IPS-NIHi7 (cell line): ENCODE measurements at regions not wholly inside any gene's neighbourhood (a gene's known extent, or its start where the extent isn't known, plus 50 kb on each side); places are given as distances from the start of the nearest gene placed in this dataset.

Source experiments
- DNase-seq: peaks from one replicate; pipeline ENCODE4 v3.0.0; 2012; ENCODE audit warnings: mixed read lengths; ENCODE audit errors: extremely low spot score

DNA sequence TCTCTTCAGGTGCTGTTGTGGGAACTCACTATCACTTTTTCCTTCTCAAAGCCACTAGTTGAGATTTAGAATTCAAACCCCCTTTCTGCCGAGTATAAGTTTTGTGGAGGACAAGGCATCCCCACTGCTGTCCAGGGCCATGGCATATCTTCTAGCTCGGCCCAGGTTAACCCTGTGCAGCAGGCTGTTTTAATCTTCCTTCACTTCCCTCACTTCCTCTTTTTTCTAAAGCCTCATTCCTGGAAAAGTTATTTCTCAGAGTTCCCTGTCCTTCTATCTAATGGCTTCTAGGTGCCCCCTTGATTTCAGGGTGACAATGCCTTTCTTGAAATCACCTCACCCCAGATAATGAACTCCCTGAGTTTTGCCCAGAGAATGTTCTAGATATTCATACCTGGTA lies 222.3 kb downstream of the SNX10 start:
- DNase-seq = no peak

DNA sequence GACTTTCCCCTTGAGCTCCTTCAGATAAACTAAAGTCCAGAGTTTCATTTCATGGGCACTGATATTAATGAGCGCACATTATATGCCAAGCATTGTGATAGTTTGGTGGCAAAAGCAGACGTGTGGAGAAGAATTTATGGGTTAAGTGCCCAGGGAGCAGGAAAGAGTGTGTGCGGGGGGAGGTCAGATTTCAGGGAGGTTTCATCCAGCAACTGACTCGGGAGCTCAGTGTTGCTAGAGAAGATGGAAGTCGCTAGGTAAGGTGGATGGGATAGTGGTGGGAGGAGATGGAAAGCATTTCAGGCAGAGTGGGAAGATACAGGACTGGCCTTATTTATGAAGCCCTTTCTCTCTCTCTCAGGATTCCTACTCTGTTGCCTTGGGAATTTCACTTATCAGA lies 223.0 kb downstream of the SNX10 start:
- no peak for DNase-seq

DNA sequence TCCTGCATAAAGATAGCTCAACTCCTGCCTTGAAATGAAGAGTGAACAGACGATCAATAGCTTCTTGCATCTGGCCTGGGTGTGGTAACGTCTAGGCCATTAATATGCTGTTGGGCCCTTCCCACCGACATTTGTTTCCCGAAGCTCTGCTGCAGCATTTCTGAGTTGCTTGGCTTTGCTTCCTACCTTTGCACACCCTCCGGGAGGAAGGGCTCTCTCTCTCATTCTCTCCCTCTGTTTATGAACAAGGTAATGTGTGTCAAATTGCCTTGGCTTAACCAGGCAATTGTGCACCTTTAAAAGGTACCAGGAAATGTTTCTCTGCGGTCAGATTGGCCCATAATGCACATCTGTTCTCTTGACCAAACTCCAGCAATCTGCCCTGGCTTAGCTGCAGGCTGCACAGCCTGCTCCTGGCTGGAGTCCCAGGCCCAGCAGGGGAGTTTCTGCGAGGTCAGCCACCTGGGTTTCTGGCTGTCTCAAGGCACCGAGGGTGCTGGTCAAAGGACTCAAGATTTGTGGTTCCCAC lies 223.7 kb downstream of the SNX10 start:
- DNase-seq = no peak

DNA sequence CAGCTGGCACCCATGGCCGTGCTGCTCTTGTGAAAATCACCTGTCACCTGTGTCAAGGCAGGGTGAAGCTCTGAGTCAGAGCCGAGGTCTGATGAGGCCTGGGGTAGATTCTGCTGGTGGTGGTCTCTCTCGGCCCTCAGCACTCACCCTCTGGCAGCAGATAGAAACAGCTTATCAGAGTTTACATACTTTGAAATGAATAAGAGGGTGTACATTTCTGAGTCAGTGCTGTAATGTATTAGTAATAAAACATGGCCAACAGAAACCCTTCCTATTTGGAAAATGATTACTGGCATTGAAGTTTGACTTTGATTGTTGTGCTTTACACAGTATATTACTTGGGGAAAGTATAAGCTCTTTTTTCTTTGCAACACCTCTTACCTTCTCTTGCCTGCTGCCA lies 228.8 kb downstream of the SNX10 start:
- DNase-seq = no peak

DNA sequence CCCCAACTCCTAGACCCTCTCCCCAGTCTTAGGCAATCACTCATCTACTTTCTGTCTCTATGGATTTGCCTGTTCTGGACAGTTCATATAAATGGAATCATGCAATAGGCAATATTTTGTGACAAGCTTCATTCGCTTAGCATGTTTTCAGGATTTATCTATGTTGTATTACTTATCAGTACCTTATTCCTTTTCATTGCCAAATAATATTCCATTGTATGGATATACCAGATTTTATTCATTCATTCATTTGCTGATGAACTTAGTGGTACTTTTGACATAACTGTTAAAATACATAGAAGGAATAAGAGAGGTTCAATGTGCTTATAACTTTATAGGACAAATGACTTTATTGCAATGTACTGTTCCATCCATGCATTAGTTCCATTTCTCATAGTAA lies 231.0 kb downstream of the SNX10 start:
- DNase-seq = no peak

DNA sequence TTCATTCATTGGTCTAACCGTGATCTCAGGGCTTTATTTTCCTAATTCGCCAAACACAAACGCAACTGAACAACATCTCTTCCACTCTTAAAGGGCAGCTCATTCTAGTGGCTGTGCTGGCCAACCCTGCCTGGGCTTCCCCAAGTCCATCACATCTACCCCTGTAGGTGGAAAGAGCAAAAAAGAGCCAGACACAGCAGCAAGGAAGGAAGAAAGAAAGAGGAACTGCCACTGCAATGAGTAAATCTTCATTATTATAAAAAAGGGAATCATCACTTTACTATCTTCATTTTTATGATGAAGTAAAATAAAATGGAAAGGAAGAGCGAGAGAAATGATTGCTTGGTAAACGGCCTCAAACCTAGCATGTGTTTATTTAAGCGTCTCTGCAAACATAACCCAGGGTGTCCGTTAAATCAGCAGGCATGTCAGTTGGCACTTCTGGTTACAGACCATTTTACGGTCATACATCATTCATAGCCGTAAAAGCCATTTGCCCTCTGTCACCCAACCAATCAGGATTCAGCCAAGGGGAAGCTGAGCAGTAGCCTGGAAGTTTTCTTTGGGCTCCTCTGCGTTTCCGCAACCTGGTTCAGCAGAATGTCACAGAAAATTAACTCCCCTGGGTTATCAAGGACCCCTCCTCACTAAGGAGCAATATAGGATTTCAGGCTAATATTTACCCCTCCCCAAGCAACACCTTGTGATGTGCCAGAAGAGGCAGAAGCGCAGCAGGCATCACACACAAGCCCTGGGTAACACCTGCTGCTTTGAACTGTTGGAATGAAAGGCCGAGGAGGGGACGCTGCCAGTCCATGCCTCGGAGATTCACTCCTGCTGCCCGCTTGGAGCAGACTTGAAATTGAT lies 234.0 kb downstream of the SNX10 start:
- no peak for DNase-seq

DNA sequence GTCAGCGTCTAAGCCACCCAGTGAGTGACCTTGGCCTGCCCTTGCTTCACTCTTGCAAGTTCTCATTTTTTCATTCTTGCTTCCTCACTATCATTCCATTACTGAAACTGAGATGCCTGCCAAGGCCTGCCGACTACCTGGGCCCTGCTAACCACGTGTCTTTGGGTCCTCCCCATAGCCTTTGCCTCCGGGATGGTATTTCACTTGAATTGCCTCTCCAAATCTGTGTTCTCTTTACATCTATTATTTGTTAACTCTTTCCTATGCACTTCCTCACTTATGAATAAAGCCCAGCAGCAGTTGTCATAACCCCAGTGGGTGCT lies 234.6 kb downstream of the SNX10 start:
- DNase-seq = no peak

DNA sequence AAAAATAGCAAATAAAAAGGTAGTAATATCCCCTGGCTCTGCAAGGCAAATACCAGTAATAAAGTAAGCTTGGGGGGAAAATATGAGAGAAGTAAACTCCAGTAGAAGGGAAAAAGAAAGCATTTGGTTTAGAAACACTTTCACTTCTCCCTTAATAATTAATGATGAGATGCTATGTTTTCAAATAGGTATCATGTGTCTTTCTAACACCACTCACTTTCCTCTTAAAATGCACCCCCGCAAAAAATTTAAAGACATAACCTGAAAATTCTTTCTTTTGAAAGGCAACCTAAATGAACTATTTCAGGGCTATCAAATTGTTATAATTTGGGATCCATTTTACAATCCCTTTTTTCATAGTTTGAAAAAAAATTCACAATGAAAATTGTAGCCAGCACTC lies 240.3 kb downstream of the SNX10 start:
- DNase-seq = no peak

DNA sequence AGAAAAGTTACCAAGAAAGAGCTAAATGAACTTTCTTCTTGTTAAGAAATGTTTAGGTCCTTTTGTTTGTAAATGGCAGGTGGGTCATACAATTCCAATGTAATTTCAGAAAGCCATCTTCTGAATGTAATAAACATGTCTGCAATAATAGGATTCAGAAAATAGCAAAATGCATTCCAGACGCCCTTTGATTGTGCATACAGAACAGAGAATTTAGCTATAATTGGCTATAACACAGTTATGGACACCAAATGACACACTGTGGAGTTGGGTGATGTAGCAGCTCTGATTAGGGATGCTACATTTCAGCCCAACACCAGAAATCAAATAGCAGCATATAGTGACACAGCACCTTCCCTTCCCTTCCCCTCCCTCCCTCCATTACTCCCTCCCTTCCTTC lies 240.8 kb downstream of the SNX10 start:
- no peak for DNase-seq

DNA sequence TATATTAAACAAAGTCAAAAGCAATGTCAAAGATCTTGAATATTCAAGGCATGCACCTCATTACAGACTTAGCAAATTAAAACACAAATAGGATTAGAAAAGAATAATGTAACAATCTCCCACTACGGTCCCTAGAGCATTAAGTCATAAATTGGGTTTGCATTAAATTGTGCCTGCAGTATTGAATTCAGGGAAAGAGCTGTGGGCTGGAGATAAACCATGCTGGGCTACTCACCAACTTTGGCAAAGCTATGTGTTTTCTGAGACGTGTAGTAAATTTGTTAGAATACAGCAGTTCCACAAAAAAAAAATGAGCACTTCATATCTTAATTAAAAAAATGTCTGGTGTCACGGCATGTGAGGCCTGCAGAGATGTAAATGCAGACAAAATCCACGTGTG lies 241.6 kb downstream of the SNX10 start:
- DNase-seq = no peak

DNA sequence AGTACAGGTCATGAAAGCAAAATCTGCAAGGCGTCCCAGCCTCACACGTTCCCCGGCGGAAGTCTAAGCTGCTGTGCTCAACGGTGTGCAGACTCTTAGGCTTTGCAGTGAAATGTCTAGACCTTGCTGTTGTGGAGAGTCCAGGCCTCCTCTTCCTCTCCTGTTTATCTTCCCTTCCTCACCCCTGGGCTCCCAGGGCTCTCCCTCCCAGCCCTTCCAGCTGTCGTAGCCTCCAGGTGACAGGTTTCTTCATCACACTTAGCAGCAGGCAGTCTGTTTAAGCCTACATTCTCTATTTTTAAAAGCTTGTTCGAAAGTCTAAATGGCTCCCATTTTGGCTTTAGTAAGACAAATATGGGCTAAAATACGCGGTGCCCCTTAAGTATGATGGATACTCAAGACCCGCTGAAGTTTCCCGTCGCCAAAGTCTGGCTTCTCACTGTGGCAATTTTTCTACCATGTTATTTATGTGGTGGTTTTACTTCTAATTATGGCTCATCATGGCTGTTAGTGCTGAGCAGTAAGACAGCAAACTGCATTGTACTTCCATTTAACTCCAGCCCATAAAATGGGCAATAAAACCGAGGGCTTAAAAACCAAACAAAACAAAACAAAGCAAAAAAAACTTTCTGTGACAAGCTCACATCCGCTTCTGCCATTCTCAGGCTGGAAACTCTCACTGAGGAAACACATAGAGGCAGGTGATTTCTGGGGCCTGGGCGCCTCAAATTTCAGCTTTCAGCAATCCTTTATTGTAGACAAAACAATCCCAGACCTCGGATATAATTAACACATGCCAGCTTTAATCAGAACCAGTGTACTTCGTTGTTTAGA lies 243.2 kb downstream of the SNX10 start:
- DNase-seq = no peak

DNA sequence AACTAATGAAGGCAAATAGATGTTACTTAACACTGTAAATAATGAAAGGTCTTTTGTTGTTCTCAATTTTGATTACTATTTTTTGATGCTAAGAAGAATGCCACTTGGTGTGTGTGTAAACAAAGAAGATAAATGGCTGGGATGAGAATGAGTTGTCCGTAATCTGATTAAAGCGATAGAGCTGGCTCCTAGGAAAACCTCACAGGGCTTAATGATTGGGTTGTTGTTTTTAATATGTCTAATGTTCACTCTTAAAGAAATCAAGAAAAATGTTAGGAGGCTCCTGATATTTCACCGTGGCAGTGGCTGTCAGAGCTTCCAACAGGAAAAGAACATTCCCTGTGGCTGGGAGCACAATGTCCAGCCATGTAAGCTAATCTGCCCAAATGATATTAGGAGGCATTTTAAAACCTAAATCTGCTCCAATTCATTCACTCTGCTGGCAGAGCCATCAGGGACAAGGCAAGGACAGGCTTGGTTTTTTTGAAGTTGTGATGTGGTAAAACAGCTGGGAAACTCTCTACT lies 243.9 kb downstream of the SNX10 start:
- no peak for DNase-seq

DNA sequence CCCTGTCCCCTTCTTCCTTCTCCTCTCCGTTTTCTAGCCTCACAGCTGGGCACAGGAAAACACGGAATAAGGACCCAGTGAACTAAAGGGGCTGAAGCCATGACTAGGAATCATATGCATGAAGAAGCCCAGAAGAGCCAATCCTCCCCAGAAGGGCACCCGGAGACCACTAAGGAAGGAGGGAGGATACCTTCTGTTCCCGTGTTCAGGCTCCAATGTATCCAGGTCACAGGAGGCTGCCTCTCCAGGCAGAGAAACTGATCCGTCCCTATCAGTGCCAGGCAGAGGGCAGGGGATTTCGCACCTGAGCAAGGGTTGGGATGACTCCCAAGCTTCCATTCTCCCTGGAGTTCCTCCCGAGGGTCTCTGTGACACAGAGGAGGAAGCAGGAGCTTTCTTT lies 246.6 kb downstream of the SNX10 start:
- DNase-seq = no peak

DNA sequence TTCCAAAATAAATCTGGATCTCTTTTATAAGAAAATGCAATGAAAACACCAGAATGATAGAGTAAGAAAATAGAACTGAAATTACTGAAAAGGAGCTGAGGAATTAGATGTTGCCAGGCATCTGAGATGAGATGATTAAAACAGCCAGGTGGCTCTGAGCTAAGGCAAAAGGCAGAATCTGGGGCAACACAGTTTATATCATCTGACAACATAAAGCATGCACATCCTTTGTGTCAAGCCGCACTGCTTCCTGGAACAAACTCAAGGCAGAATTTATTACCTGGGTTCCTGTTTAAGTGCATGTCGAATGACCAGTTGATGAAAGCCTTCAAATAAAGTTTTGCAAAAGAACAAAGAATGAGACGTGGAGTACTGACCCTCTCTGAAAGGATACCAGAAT lies 247.0 kb downstream of the SNX10 start:
- no peak for DNase-seq

DNA sequence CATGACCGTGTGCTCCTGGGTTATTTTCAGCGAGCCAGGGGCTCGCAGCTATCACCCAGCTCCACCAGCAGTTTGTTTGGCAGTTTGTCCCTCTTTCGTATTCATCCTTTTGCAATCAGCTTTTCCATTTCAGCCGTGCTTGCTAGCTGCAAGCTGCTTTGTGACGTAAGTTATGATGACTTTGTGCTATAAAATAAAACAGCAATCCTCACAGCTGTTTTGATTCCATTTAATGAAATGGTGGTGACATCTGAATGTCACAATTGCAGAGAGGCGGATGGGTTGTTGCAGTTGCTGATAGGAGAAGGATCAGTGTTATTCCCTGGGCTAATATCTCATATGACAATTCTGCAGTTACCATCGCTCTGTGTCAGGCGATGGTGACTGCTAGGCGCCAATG lies 251.7 kb downstream of the SNX10 start:
- no peak for DNase-seq

DNA sequence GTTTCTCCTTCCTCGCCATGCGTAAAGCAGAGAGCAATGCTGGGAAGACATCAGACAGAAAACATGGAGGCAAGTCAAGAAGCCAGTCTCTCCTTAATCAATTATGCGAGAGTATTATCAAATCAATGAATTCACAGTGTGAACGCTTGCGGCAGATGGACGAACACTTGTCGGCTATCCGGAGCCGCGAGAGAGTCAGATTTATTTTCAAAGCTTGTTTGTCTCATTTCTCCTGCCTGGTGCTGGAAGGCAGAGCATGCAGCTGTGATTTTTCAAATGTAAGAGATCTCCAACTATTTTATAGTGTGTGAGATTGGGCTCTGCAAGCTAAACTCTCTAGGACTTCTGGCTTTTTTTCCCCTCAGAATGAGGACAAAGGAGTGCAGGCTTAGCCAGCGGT lies 252.3 kb downstream of the SNX10 start:
- DNase-seq = no peak

DNA sequence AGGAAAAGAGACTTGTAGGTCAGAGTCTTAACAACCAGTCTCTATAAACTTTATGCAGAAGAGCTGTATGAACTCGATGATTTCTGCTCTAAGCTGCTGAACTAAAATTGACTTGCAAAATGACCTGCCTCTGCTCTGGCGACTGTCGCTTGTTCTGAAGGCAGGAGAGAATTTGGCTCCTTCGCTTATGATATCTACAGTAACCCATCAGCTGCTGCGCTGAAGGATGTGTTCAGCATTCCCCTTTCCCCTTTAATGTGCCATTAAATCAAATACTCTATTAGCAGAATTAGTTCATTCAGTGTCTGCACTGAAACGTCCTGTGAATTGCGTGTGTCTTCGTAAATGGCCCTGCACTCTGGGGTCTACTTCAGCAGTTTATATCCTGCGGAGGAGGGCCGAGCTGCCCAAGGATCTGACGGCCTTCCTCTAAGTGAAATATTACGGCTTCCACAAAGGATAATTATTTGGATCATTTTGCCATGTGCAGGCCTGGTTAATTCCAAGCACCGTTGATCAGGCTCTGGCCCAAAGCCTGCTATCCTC lies 254.9 kb downstream of the SNX10 start:
- DNase-seq = no peak

DNA sequence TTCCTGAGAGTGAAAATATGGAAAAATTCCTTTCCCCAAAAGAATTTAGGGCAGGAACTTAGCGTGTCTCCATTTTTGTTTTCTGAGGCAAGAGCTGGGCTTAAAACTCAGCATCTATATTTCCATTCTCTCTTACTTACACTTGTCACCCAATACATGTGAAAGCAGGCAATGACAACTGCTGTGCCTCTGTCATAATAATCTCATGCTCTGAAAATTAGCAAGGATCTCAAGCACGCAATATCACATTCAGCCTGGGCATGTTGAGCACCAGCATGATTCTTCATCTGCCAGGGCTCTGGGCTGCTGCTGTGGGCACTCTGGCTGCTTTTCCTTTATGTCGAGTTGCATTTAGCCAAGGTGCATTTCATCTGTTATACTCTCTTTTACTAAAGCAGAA lies 255.5 kb downstream of the SNX10 start:
- no peak for DNase-seq

DNA sequence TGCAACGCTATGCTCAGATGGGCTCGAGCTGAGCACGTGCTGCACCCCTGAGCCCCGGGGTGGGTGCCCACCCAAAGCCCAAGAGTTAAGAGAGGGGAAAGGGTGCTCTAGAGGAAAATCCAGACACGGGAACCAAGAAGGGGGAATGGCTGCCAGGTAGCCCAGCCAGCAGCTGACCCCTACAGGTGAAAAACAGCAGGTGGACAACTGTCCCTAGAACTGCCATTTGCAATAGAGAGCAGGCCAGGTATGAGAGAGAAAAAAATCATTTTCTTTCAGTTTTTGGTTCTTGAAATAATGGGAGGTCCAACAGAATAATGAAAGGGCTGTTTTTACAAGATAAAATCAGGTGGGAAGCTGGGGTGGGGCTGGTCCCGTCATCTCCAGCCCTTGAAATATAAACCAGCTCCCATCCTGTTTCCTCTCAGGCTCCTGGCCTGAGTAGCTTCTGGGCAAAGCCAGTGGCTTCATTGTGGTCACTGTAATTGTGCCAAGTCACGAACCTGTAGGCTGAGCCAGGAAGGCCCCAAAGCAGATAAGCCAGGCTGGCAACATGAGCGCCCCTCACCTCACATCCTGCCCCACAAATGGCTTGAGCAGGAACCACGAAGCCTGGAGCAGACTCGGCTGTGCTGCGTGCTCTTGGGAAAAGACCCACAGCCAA lies 257.8 kb downstream of the SNX10 start:
- no peak for DNase-seq

DNA sequence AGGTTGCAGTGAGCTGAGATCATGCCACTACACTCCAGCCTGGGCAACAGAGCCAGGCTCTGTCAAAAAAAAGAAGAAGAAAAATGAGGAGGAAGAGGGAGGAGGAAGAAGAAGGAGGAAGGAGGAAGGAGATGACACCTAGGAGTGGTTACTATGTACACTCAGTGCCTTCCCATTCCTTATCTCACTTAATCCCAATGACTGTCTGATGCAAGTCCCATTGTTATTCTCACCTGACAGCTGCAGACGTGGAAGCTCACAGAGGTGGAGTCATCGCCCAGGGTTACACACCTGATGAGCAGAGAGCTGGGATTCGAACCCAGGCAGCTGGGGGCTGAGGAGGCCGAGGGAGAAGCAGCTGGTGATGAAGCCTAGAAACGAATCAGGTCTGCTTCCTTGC lies 258.8 kb downstream of the SNX10 start:
- no peak for DNase-seq

DNA sequence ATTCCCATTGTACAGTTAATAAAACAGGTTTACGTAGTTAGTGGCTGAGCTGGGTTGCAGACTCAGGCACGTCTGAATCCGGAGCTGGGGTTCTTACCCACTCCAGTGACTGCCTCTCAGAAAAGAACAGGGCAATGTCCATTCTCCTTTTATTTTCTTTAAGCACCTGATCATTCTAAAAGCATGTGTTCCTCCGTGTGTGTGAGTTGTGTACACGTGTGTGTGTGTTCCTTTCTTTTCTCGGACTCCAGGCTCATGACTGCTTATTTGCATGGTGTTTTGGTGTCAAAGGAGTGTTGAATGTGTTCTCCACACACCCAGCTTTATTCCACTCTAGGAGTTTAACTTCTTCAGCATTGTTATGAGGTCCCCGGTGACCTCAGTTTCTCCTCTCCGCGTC lies 260.1 kb downstream of the SNX10 start:
- DNase-seq = no peak

DNA sequence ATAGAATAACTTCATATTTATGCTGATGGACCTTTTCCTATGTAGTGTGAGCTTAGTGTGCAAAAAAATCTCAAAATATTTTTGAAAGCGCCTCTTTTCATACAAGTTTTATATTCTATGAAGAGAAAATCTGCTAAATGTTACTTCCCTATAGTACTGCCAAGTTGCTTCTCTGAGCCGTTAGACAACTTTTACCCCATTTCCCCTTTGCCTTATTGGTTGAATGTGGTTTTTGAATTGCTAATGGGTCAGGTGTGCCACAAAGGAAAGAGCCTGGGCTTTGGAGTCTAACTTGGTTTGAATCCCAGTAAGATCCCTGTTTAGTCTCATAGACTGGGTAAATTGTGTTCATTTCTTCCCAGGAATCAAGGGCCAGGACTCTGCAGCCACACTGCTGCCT lies 261.5 kb downstream of the SNX10 start:
- DNase-seq = no peak
